Lower leg skin (tissue), 4 donors: ENCODE measurements at regions not wholly inside any gene's neighbourhood (a gene's known extent, or its start where the extent isn't known, plus 50 kb on each side); places are given as distances from the start of the nearest gene placed in this dataset.

Experiments used
- DNase-seq, 2 donors: peaks; one replicate each; pipeline ENCODE4 v3.0.0-alpha.2; 2019; ENCODE audit warnings: low spot score in 2 of 2
- H3K4me3 ChIP-seq: fragments of 200-600 bp; sonication (generic); 2 replicates; pipeline ENCODE4 v1.5.1; 2017; ENCODE audit warnings: mild to moderate bottlenecking, low read depth; ENCODE audit not compliant: poor library complexity, severe bottlenecking
- CTCF ChIP-seq, 3 donors: fragments of 450-650 bp; IDR thresholded peaks; one replicate each; pipeline ENCODE4 v1.5.1; 2016; ENCODE audit warnings: antibody characterized with exemption in 3 of 3, mild to moderate bottlenecking in 3 of 3, moderate library complexity in 2 of 3
- POLR2A ChIP-seq, 2 donors: fragments of 450-650 bp; IDR thresholded peaks; one replicate each; pipeline ENCODE4 v1.6.1; 2016 to 2017; ENCODE audit warnings: antibody characterized with exemption in 2 of 2, mild to moderate bottlenecking in 1 of 2, moderate library complexity in 1 of 2
- WGBS, 2 donors: methylation state at CpG; one replicate each; pipeline ENCODE4 v1.1.5; 2018; 5-methylcytosine and 5-hydroxymethylcytosine counted together
- intact Hi-C: fragments of 100-400 bp; cut with DNase I; formaldehyde crosslinking; loops from one replicate; pipeline ENCODE4 v1.15.0; 2023; ENCODE audit warnings: low total_unique reads

GRCh38 chr13:47251771-47252170 is 354.9 kb upstream of the HTR2A start:
- intact Hi-C loops = no loop called here
- H3K4me3 ChIP-seq = no peak overlapping the region
- 60 to 66% methylated on average over 4 of the region's 4 CpGs for WGBS, 2 donors
- DNase-seq = no peak
- TF ChIP-seq CTCF (IDR thresholded peaks at IDR 0.05) = no peak
- no peak for TF ChIP-seq POLR2A (IDR thresholded peaks at IDR 0.05)

DNA sequence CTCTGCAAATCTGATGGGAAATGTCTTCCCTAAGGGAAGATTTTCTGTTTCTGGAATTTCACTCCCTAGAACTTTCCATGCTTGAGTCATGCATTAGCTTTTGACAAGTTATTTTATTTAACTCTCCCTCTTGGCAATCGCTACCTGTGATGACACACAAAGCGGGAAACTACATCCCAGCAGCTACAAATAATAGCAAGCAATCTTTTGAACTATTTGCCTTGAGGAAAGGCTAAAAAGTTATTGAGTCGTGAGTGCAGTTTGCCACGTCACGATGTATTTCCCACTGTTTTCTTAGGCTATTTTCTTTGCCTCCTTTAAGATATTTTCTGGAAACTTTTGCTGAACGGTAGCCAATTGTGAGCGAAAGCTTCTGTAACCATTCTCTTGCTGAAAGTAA is 353.3 kb upstream of the HTR2A start:
- DNase-seq = peak in 1 of 2 donors; percentile 20
- no peak overlapping the region for H3K4me3 ChIP-seq
- intact Hi-C loops = no loop called here
- 25 to 38% methylated on average over 7 of the region's 7 CpGs for WGBS, 2 donors
- TF ChIP-seq CTCF (IDR thresholded peaks at IDR 0.05) (no peak), POLR2A (IDR thresholded peaks at IDR 0.05) (no peak)

GRCh38 chr13:47249266-47249665 is 352.4 kb upstream of the HTR2A start:
- intact Hi-C loops = no loop called here
- no peak for DNase-seq
- no peak overlapping the region for H3K4me3 ChIP-seq
- TF ChIP-seq POLR2A (IDR thresholded peaks at IDR 0.05) (no peak), CTCF (IDR thresholded peaks at IDR 0.05) (no peak)

GRCh38 chr13:47241446-47241845 is 344.6 kb upstream of the HTR2A start:
- H3K4me3 ChIP-seq = no peak overlapping the region
- no peak for DNase-seq
- 85 to 91% methylated on average over 7 of the region's 7 CpGs for WGBS, 2 donors
- intact Hi-C loops = no loop called here
- no peak for TF ChIP-seq CTCF (IDR thresholded peaks at IDR 0.05)
- TF ChIP-seq POLR2A (IDR thresholded peaks at IDR 0.05) = no peak

DNA sequence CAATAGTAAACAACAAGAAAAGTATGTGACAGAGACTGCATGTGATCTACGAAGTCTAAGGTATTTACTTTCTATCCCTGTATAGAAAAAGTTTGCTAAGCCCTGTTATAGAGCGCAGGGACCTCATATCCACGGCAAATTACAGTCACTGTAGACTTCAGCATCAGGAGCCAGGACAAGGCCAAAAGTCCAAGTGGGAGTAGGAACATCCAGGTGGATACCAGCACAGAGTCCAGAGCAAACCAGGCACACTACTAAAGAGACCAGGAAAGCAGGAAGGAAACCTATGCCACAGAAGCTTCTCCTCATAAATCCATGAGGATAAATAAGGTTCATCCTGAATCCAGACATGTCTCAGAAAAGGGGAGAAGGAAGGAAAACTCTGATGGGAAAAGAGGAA is 342.2 kb upstream of the HTR2A start:
- no peak for DNase-seq
- no peak for TF ChIP-seq POLR2A (IDR thresholded peaks at IDR 0.05)
- no peak for TF ChIP-seq CTCF (IDR thresholded peaks at IDR 0.05)
- WGBS, 2 donors = 88 to 91% methylated on average over 3 of the region's 3 CpGs
- intact Hi-C loops = no loop called here
- H3K4me3 ChIP-seq = no peak overlapping the region

DNA sequence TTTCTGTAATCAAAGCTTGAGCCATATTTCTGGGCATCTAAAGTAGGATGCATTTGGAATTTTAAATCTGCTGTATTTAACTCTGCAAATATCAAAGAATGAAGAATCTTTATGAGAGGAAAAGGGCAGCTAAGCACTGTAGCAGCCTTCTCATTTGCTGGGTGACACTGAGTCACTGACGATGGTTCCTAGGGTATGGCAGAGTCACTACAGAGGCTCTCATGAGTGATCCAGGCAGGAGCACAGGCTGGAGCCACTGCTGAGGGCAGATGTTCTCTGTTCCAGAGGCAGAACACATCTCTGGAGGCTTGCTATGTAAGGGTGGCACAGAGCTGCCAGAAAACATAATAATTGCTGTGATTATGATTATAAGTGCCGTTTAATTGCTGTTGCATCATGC is 340.7 kb upstream of the HTR2A start:
- intact Hi-C loops = no loop called here
- 37 to 39% methylated on average over 2 of the region's 2 CpGs for WGBS, 2 donors
- no peak overlapping the region for H3K4me3 ChIP-seq
- DNase-seq = no peak
- TF ChIP-seq POLR2A (IDR thresholded peaks at IDR 0.05) = no peak
- no peak for TF ChIP-seq CTCF (IDR thresholded peaks at IDR 0.05)
